OCI-LY1 (cell line): ENCODE measurements at regions not wholly inside any gene's neighbourhood (a gene's known extent, or its start where the extent isn't known, plus 50 kb on each side); places are given as distances from the start of the nearest gene placed in this dataset.

ENCODE experiments used
- EZH2 ChIP-seq: fragments of 200-600 bp; sonication (generic), shearing (Covaris generic); IDR thresholded peaks from 2 replicates; pipeline ENCODE4 v1.8.0; 2017; ENCODE audit warnings: borderline replicate concordance, mixed run types, mild to moderate bottlenecking, antibody characterized with exemption, low read length, moderate library complexity, mixed read lengths
- TF ChIP-seq, protein P1 (sequence below): fragments of 200-600 bp; sonication (generic), shearing (Covaris generic); IDR thresholded peaks from 2 replicates; pipeline ENCODE4 v1.5.1; 2017; ENCODE audit warnings: mild to moderate bottlenecking, antibody characterized with exemption, low read length, moderate library complexity, mixed read lengths

DNA sequence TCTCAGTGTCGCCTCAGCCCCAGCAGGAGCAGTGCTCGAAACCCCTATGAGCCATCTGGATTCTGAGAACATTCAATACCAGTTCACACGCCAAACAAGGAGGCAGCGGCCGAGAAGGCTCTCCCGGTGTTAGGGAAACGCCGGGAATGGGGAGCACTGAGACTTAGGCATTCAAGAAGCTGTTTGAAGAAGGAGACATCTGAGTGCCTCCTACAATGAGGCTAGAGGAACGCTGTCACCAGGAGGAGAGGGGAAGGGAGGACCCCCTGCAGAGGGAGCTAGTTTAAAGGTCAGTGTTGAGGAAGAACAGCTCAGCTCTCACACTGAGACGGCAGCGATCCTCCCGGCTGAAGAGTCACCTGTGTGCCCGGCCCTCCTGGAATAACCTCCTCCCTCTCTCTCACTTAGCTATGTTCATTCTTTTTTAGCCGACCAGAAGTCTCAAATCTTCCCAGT, 69.9 kb downstream of the SERPINA3 start:
- TF ChIP-seq EZH2: no peak
- TF ChIP-seq, protein P1, sequence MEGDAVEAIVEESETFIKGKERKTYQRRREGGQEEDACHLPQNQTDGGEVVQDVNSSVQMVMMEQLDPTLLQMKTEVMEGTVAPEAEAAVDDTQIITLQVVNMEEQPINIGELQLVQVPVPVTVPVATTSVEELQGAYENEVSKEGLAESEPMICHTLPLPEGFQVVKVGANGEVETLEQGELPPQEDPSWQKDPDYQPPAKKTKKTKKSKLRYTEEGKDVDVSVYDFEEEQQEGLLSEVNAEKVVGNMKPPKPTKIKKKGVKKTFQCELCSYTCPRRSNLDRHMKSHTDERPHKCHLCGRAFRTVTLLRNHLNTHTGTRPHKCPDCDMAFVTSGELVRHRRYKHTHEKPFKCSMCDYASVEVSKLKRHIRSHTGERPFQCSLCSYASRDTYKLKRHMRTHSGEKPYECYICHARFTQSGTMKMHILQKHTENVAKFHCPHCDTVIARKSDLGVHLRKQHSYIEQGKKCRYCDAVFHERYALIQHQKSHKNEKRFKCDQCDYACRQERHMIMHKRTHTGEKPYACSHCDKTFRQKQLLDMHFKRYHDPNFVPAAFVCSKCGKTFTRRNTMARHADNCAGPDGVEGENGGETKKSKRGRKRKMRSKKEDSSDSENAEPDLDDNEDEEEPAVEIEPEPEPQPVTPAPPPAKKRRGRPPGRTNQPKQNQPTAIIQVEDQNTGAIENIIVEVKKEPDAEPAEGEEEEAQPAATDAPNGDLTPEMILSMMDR: no peak
